Testis (tissue), 2 donors: ENCODE measurements at regions not wholly inside any gene's neighbourhood (a gene's known extent, or its start where the extent isn't known, plus 50 kb on each side); places are given as distances from the start of the nearest gene placed in this dataset.

Experiments
- DNase-seq: peaks from one replicate; pipeline ENCODE4 v3.0.0-alpha.2; 2019
- H3K27ac ChIP-seq, 2 donors: fragments of 200-600 bp; sonication (generic); one replicate each; pipeline ENCODE4 v1.5.1; 2019
- H3K27me3 ChIP-seq: fragments of 200-600 bp; sonication (generic); one replicate; pipeline ENCODE4 v1.5.1; 2019
- H3K36me3 ChIP-seq: fragments of 200-600 bp; sonication (generic); one replicate; pipeline ENCODE4 v1.5.1; 2017; ENCODE audit warnings: low read depth; ENCODE audit errors: missing control alignments
- H3K4me1 ChIP-seq: fragments of 200-600 bp; sonication (generic); one replicate; pipeline ENCODE4 v1.5.1; 2019
- H3K4me3 ChIP-seq, 2 donors: fragments of 200-600 bp; sonication (generic); one replicate each; pipeline ENCODE4 v1.5.1; 2017 to 2019
- H3K9me3 ChIP-seq: fragments of 200-600 bp; sonication (generic); one replicate; pipeline ENCODE4 v1.5.1; 2017
- POLR2A ChIP-seq: fragments of 450-650 bp; IDR thresholded peaks from one replicate; pipeline ENCODE4 v1.6.1; 2017; ENCODE audit warnings: antibody characterized with exemption, mild to moderate bottlenecking, moderate library complexity
- WGBS, 2 donors: methylation state at CpG; one replicate each; pipeline ENCODE4 v1.1.5; 2018; 5-methylcytosine and 5-hydroxymethylcytosine counted together
- intact Hi-C: fragments of 100-400 bp; cut with DNase I; formaldehyde crosslinking; loops from one replicate; pipeline ENCODE4 v1.15.1; 2023; ENCODE audit warnings: low total_unique reads
- TF ChIP-seq, protein P1 (sequence below), 3 experiments: fragments of 450-650 bp in 2 of 3; fragments of 200-600 bp in 1 of 3; sonication (generic) in 1 of 3; IDR thresholded peaks; one replicate each; pipeline ENCODE4 v1.5.1; 2016 to 2019; ENCODE audit warnings: antibody characterized with exemption in 3 of 3, mild to moderate bottlenecking in 2 of 3, moderate library complexity in 1 of 3

GRCh38 chr10:130567011-130567410, 430.8 kb downstream of the GLRX3 start:
- H3K9me3 ChIP-seq, result no peaks in the 10 kb centered on the region
- TF ChIP-seq POLR2A, result no peak
- TF ChIP-seq, protein P1, sequence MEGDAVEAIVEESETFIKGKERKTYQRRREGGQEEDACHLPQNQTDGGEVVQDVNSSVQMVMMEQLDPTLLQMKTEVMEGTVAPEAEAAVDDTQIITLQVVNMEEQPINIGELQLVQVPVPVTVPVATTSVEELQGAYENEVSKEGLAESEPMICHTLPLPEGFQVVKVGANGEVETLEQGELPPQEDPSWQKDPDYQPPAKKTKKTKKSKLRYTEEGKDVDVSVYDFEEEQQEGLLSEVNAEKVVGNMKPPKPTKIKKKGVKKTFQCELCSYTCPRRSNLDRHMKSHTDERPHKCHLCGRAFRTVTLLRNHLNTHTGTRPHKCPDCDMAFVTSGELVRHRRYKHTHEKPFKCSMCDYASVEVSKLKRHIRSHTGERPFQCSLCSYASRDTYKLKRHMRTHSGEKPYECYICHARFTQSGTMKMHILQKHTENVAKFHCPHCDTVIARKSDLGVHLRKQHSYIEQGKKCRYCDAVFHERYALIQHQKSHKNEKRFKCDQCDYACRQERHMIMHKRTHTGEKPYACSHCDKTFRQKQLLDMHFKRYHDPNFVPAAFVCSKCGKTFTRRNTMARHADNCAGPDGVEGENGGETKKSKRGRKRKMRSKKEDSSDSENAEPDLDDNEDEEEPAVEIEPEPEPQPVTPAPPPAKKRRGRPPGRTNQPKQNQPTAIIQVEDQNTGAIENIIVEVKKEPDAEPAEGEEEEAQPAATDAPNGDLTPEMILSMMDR (IDR thresholded peaks at IDR 0.05), result no peak
- H3K4me3 ChIP-seq, result peak overlapping the region; percentile 15 to 48
- no peaks in the 10 kb centered on the region for H3K27me3 ChIP-seq
- WGBS, 2 donors, result 57% methylated on average over 12 of the region's 12 CpGs
- H3K36me3 ChIP-seq, result no peaks in the 10 kb centered on the region
- H3K27ac ChIP-seq, result no peak overlapping the region
- intact Hi-C loops, result no loop called here
- no peak for DNase-seq
- no peaks in the 10 kb centered on the region for H3K4me1 ChIP-seq

DNA sequence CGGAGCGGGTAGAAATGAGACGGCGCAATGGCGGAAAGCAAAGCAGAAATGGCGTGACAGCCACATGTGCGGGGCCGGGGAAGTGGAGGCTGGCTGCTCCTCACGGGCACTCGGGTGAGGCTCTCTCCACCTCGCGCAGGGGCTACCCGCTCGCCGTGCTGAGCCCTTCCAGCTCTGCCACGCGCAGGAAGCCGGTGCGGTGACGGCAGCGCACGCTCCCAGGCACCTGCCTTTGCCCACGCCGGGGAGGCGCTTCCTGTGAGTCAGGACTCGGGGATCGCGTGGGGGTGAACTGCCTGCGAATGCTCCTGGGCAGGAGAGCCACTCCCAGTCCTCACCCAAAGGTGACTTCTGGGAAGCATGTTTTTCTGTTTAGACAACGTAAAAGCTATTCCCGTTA, 431.2 kb downstream of the GLRX3 start:
- H3K27me3 ChIP-seq, result no peaks in the 10 kb centered on the region
- no peaks in the 10 kb centered on the region for H3K4me1 ChIP-seq
- peak; percentile 20 for DNase-seq
- WGBS, 2 donors, result 70 to 79% methylated on average over 18 to 31 of the region's 31 CpGs
- H3K27ac ChIP-seq, result no peak overlapping the region
- no peak for TF ChIP-seq POLR2A
- TF ChIP-seq, protein P1 (IDR thresholded peaks at IDR 0.05), result no peak
- no peaks in the 10 kb centered on the region for H3K36me3 ChIP-seq
- peak overlapping the region; percentile 15 to 48 for H3K4me3 ChIP-seq
- H3K9me3 ChIP-seq, result no peaks in the 10 kb centered on the region
- intact Hi-C loops, result no loop called here

- DNase-seq, result no peak
- Histone ChIP-seq H3K27me3 (no peaks in the 10 kb centered on the region), H3K4me3 (no peak overlapping the region), H3K9me3 (no peaks in the 10 kb centered on the region), H3K4me1 (no peaks in the 10 kb centered on the region), H3K36me3 (no peaks in the 10 kb centered on the region), H3K27ac (no peak overlapping the region)
- intact Hi-C loops, result no loop called here
- WGBS, 2 donors, result 75 to 87% methylated on average over 18 of the region's 18 CpGs
- no peak for TF ChIP-seq POLR2A
- TF ChIP-seq, protein P1 (IDR thresholded peaks at IDR 0.05), result no peak
Measured at GRCh38 chr10:130568246-130568645, 432.1 kb downstream of the GLRX3 start.

DNA sequence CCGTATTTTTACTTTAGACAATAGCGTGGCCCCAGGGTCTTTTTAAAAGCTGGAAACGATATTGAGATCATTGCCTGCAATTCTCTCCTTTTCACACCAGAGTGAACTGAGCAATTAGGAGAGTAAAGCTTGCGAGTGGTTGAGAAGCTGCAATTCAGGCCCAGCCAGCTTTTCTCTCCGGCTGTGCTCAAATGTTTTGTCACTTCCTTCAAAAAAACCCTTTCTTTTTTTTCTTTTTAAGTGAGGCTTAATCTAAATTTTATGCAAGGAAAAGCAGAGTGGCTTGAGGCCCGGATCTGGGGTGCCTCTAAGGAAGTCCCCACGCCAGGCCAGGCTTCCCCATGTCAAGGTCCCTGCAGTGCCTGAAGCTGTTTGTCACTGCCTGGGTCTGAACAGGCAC, 433.9 kb downstream of the GLRX3 start:
- WGBS, 2 donors, result 56 to 66% methylated on average over 7 of the region's 7 CpGs
- DNase-seq, result no peak
- Histone ChIP-seq H3K4me1 (no peaks in the 10 kb centered on the region), H3K4me3 (no peak overlapping the region), H3K36me3 (no peaks in the 10 kb centered on the region), H3K27me3 (no peaks in the 10 kb centered on the region), H3K27ac (no peak overlapping the region), H3K9me3 (no peaks in the 10 kb centered on the region)
- intact Hi-C loops, result no loop called here
- no peak for TF ChIP-seq POLR2A
- TF ChIP-seq, protein P1 (IDR thresholded peaks at IDR 0.05), result no peak

GRCh38 chr10:130571674-130572073, 435.5 kb downstream of the GLRX3 start:
- Histone ChIP-seq H3K4me1 (no peaks in the 10 kb centered on the region), H3K27ac (no peak overlapping the region), H3K9me3 (no peaks in the 10 kb centered on the region), H3K4me3 (no peak overlapping the region), H3K27me3 (no peaks in the 10 kb centered on the region), H3K36me3 (no peaks in the 10 kb centered on the region)
- 82 to 85% methylated on average over 8 to 9 of the region's 9 CpGs for WGBS, 2 donors
- intact Hi-C loops, result no loop called here
- DNase-seq, result no peak
- TF ChIP-seq POLR2A, result no peak
- TF ChIP-seq, protein P1 (IDR thresholded peaks at IDR 0.05), result no peak
